ENCODE measurements at regions not wholly inside any gene's neighbourhood (a gene's known extent, or its start where the extent isn't known, plus 50 kb on each side); places are given as distances from the start of the nearest gene placed in this dataset.

DNA sequence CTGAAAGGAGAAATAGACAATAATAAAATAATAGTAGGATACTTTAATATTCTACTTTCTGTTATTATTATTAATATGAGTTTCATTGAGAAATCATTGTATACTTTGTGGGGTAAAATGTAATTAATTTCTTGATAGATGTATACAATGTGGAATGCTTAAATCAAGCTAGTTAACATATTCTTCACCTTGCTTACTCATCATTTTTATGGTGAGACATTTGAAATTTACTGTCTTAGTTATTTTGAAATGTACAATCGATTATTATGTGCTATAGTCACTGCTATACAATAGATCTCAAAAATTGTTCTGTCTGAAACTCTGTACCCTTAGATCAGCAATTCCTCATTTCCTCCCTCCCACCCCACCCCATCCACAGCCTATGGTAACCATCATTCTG lies 720.3 kb downstream of the RNF144B start:
- TF ChIP-seq, protein P1, sequence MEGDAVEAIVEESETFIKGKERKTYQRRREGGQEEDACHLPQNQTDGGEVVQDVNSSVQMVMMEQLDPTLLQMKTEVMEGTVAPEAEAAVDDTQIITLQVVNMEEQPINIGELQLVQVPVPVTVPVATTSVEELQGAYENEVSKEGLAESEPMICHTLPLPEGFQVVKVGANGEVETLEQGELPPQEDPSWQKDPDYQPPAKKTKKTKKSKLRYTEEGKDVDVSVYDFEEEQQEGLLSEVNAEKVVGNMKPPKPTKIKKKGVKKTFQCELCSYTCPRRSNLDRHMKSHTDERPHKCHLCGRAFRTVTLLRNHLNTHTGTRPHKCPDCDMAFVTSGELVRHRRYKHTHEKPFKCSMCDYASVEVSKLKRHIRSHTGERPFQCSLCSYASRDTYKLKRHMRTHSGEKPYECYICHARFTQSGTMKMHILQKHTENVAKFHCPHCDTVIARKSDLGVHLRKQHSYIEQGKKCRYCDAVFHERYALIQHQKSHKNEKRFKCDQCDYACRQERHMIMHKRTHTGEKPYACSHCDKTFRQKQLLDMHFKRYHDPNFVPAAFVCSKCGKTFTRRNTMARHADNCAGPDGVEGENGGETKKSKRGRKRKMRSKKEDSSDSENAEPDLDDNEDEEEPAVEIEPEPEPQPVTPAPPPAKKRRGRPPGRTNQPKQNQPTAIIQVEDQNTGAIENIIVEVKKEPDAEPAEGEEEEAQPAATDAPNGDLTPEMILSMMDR (IDR thresholded peaks at IDR 0.05; ENCODE audit: extremely low read depth in 1 of 2, insufficient read depth in 1 of 2, low read depth in 1 of 2, low read length in 2 of 2), result no peak
- no peak for TF ChIP-seq JUN (IDR thresholded peaks at IDR 0.05; ENCODE audit: borderline replicate concordance, insufficient read depth, insufficient read length, low read depth)

Measured in endothelial cell of umbilical vein (primary cell).